SK-N-SH (cell line): ENCODE measurements at regions not wholly inside any gene's neighbourhood (a gene's known extent, or its start where the extent isn't known, plus 50 kb on each side); places are given as distances from the start of the nearest gene placed in this dataset.

ENCODE experiments used
- CTCF ChIA-PET: fragments of 300-600, 350-600 bp; formaldehyde crosslinking; extraction: SDS; loops from one replicate; lab custom pipeline; 2021; lab: Yijun Ruan, JAX
- POLR2A ChIA-PET: fragments of 350-600 bp; sonication (Branson Sonifier 250); formaldehyde crosslinking; extraction: SDS; loops from one replicate; lab custom pipeline; 2020; ENCODE audit warnings: antibody characterized with exemption, inconsistent platforms; lab: Yijun Ruan, JAX
- DNase-seq: peaks from one replicate; pipeline ENCODE4 v3.0.0; 2012
- H2AFZ ChIP-seq: fragments of 200-600 bp; sonication (generic); 2 replicates; pipeline ENCODE4 v1.8.1; 2016; ENCODE audit warnings: antibody characterized with exemption, mild to moderate bottlenecking, low read depth
- H3F3A ChIP-seq: fragments of 200-600 bp; sonication (generic); replicated peaks from 2 replicates; pipeline ENCODE3; 2016; ENCODE audit warnings: antibody characterized with exemption, mild to moderate bottlenecking; ENCODE audit not compliant: insufficient read depth
- H3K27ac ChIP-seq, 2 experiments: fragments of 200-500 bp in 1 of 2; fragments of 200-600 bp in 1 of 2; sonication (Bioruptor generic) in 1 of 2; sonication (generic), shearing (Covaris generic) in 1 of 2; 2 replicates each; pipeline versions ENCODE4 v1.5.1 to v1.6.1; 2014 to 2016; ENCODE audit warnings: low read depth in 2 of 2, inconsistent platforms in 1 of 2, low read length in 1 of 2, mild to moderate bottlenecking in 1 of 2, mixed read lengths in 1 of 2
- H3K27me3 ChIP-seq: fragments of 200-600 bp; sonication (generic), shearing (Covaris generic); 2 replicates; pipeline ENCODE4 v1.6.1; 2016; ENCODE audit warnings: mixed run types; ENCODE audit not compliant: insufficient read depth
- H3K36me3 ChIP-seq, 2 experiments: fragments of 200-500 bp in 1 of 2; fragments of 200-600 bp in 1 of 2; sonication (Bioruptor generic) in 1 of 2; sonication (generic) in 1 of 2; replicated peaks in 1 of 2; 2 replicates each; pipeline versions ENCODE3 to v1.5.1; 2014 to 2016; ENCODE audit warnings: low read length in 1 of 2, mild to moderate bottlenecking in 1 of 2; ENCODE audit not compliant: insufficient read depth in 2 of 2, control insufficient read depth in 1 of 2
- H3K4me1 ChIP-seq, 2 experiments: fragments of 200-500 bp in 1 of 2; fragments of 200-600 bp in 1 of 2; sonication (Bioruptor generic) in 1 of 2; sonication (generic), shearing (Covaris generic) in 1 of 2; 2 replicates each; pipeline versions ENCODE4 v1.5.1 to v1.6.1; 2014 to 2016; ENCODE audit warnings: low read depth in 1 of 2, low read length in 1 of 2, mixed run types in 1 of 2; ENCODE audit not compliant: insufficient read depth in 2 of 2, control insufficient read depth in 1 of 2
- H3K4me2 ChIP-seq: fragments of 200-600 bp; sonication (generic), shearing (Covaris generic); 2 replicates; pipeline ENCODE4 v1.6.1; 2017; ENCODE audit warnings: mixed run types
- H3K4me3 ChIP-seq, 2 experiments: fragments of 200-500 bp in 1 of 2; fragments of 200-600 bp in 1 of 2; sonication (Bioruptor generic) in 1 of 2; sonication (generic), shearing (Covaris generic) in 1 of 2; 2 replicates each; pipeline versions ENCODE4 v1.5.1 to v1.8.1; 2014 to 2016; ENCODE audit warnings: low read depth in 2 of 2, inconsistent platforms in 1 of 2, low read length in 1 of 2, mild to moderate bottlenecking in 1 of 2, mixed read lengths in 1 of 2, moderate library complexity in 1 of 2
- H3K79me2 ChIP-seq: fragments of 200-600 bp; sonication (generic); 2 replicates; pipeline ENCODE4 v1.8.1; 2017; ENCODE audit warnings: mild to moderate bottlenecking; ENCODE audit not compliant: insufficient read depth
- H3K9ac ChIP-seq: fragments of 200-600 bp; sonication (generic); 2 replicates; pipeline ENCODE4 v1.6.1; 2017; ENCODE audit warnings: mixed run types
- H3K9me2 ChIP-seq: fragments of 200-600 bp; sonication (generic); 2 replicates; pipeline ENCODE4 v1.6.1; 2017; ENCODE audit warnings: mixed run types
- H3K9me3 ChIP-seq: fragments of 200-600 bp; sonication (generic); 2 replicates; pipeline ENCODE4 v1.6.1; 2017; ENCODE audit warnings: mixed run types, mild to moderate bottlenecking, moderate library complexity
- H4K20me1 ChIP-seq: fragments of 200-600 bp; sonication (generic); 2 replicates; pipeline ENCODE4 v1.6.1; 2017; ENCODE audit warnings: mild to moderate bottlenecking, mixed run types; ENCODE audit not compliant: insufficient read depth
- CHD2 ChIP-seq: fragments of 150-350 bp; IDR thresholded peaks from 2 replicates; pipeline ENCODE4 v1.6.1; 2018; ENCODE audit warnings: low read length; ENCODE audit not compliant: partially characterized antibody
- ELF1 ChIP-seq: IDR thresholded peaks from 2 replicates; pipeline ENCODE4 v1.4.0; 2012
- EP300 ChIP-seq, 2 experiments: IDR thresholded peaks; 2 replicates each; pipeline versions ENCODE4 v1.4.0 to v1.6.1; 2012; ENCODE audit warnings: borderline replicate concordance in 1 of 2, low read depth in 1 of 2, low read length in 1 of 2
- EZH2phosphoT487 ChIP-seq: fragments of 200-600 bp; sonication (generic); IDR thresholded peaks from 2 replicates; pipeline ENCODE4 v1.6.1; 2017; ENCODE audit warnings: low read depth, mixed run types, mild to moderate bottlenecking, antibody characterized with exemption, moderate library complexity, borderline replicate concordance
- FOSL2 ChIP-seq: IDR thresholded peaks from 2 replicates; pipeline ENCODE4 v1.4.0; 2012; ENCODE audit warnings: low read depth, mild to moderate bottlenecking, moderate library complexity, borderline replicate concordance
- GATA2 ChIP-seq: sonication (generic); formaldehyde crosslinking; IDR thresholded peaks from 2 replicates; pipeline ENCODE4 v1.5.0; 2020; ENCODE audit warnings: mild to moderate bottlenecking, missing genetic modification reagents
- MEF2A ChIP-seq: IDR thresholded peaks from 2 replicates; pipeline ENCODE4 v1.4.0; 2012; ENCODE audit warnings: low read depth, borderline replicate concordance
- NFIC ChIP-seq: IDR thresholded peaks from 2 replicates; pipeline ENCODE4 v1.4.0; 2012; ENCODE audit warnings: borderline replicate concordance
- NRF1 ChIP-seq: IDR thresholded peaks from 2 replicates; pipeline ENCODE4 v1.6.1; 2012; ENCODE audit warnings: low read depth, mild to moderate bottlenecking, low read length
- POLR2AphosphoS5 ChIP-seq: IDR thresholded peaks from 2 replicates; pipeline ENCODE4 v1.6.1; 2012; ENCODE audit warnings: low read depth, low read length
- RAD21 ChIP-seq: IDR thresholded peaks from 2 replicates; pipeline ENCODE4 v1.6.1; 2012; ENCODE audit warnings: mild to moderate bottlenecking, low read length
- RCOR1 ChIP-seq: fragments of 150-350 bp; IDR thresholded peaks from 2 replicates; pipeline ENCODE4 v1.6.1; 2017; ENCODE audit warnings: antibody characterized with exemption, low read length
- SIN3A ChIP-seq: IDR thresholded peaks from 2 replicates; pipeline ENCODE4 v1.6.1; 2012; ENCODE audit warnings: low read depth, mild to moderate bottlenecking, low read length, moderate library complexity, borderline replicate concordance
- TCF12 ChIP-seq: IDR thresholded peaks from 2 replicates; pipeline ENCODE4 v1.4.0; 2012
- YY1 ChIP-seq: IDR thresholded peaks from 2 replicates; pipeline ENCODE4 v1.4.0; 2012; ENCODE audit warnings: low read depth, mild to moderate bottlenecking
- WGBS: methylation state at CpG from one replicate; pipeline ENCODE4 v1.1.6; 2017; ENCODE audit warnings: low lambda C conversion rate; 5-methylcytosine and 5-hydroxymethylcytosine counted together
- TF ChIP-seq, protein P1 (sequence below): fragments of 150-350 bp; IDR thresholded peaks from 2 replicates; pipeline ENCODE4 v1.6.1; 2016; ENCODE audit warnings: mild to moderate bottlenecking, low read depth, low read length
- TF ChIP-seq, protein P2 (sequence below): fragments of 200-600 bp; sonication (generic); IDR thresholded peaks from 2 replicates; pipeline ENCODE4 v1.6.1; 2017; ENCODE audit warnings: antibody characterized with exemption, mild to moderate bottlenecking, moderate library complexity
- TF ChIP-seq, protein P3 (sequence below): IDR thresholded peaks from 2 replicates; pipeline ENCODE4 v1.4.0; 2012; ENCODE audit warnings: low read depth, borderline replicate concordance
- TF ChIP-seq, protein P4 (sequence below): IDR thresholded peaks from 2 replicates; pipeline ENCODE4 v1.4.0; 2012; ENCODE audit warnings: low read depth, borderline replicate concordance
- TF ChIP-seq, protein P5 (sequence below): fragments of 150-350 bp; IDR thresholded peaks from 2 replicates; pipeline ENCODE4 v1.6.1; 2017; ENCODE audit warnings: antibody characterized with exemption, low read length, low read depth, borderline replicate concordance

DNA sequence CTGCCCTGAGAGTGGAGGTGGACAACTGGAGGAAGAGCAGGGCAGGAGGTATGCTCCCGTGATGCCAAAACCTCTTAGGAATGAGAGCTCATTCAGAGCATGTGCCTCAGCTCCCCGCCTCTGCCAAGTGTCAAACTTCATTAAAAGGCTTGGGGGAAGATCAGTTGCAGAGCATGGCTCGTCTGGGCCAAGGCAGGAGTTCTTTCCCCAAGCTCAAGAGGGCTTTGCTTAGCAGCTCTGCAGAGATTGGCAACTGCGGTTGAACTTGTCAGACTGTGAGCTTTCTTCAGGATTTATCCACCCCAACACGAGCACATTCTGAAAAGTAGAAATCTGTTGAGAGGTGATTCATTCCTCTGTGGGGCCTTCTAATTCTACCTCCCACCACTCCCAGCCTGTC lies 248.1 kb downstream of the HS3ST3A1 start (continued):
- TF ChIP-seq, protein P1, sequence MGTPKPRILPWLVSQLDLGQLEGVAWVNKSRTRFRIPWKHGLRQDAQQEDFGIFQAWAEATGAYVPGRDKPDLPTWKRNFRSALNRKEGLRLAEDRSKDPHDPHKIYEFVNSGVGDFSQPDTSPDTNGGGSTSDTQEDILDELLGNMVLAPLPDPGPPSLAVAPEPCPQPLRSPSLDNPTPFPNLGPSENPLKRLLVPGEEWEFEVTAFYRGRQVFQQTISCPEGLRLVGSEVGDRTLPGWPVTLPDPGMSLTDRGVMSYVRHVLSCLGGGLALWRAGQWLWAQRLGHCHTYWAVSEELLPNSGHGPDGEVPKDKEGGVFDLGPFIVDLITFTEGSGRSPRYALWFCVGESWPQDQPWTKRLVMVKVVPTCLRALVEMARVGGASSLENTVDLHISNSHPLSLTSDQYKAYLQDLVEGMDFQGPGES: no peak
- TF ChIP-seq FOSL2 (peak; percentile 78), SIN3A (peak; percentile 92; the same call in 1 of the 2 replicates), RAD21 (peak; percentile 37), GATA2 (no peak), ELF1 (0 out of 2 replicates have a peak, but pooled peaks have one; percentile 53), NFIC (peak; percentile 99)
- TF ChIP-seq, protein P2, sequence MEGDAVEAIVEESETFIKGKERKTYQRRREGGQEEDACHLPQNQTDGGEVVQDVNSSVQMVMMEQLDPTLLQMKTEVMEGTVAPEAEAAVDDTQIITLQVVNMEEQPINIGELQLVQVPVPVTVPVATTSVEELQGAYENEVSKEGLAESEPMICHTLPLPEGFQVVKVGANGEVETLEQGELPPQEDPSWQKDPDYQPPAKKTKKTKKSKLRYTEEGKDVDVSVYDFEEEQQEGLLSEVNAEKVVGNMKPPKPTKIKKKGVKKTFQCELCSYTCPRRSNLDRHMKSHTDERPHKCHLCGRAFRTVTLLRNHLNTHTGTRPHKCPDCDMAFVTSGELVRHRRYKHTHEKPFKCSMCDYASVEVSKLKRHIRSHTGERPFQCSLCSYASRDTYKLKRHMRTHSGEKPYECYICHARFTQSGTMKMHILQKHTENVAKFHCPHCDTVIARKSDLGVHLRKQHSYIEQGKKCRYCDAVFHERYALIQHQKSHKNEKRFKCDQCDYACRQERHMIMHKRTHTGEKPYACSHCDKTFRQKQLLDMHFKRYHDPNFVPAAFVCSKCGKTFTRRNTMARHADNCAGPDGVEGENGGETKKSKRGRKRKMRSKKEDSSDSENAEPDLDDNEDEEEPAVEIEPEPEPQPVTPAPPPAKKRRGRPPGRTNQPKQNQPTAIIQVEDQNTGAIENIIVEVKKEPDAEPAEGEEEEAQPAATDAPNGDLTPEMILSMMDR: no peak

DNA sequence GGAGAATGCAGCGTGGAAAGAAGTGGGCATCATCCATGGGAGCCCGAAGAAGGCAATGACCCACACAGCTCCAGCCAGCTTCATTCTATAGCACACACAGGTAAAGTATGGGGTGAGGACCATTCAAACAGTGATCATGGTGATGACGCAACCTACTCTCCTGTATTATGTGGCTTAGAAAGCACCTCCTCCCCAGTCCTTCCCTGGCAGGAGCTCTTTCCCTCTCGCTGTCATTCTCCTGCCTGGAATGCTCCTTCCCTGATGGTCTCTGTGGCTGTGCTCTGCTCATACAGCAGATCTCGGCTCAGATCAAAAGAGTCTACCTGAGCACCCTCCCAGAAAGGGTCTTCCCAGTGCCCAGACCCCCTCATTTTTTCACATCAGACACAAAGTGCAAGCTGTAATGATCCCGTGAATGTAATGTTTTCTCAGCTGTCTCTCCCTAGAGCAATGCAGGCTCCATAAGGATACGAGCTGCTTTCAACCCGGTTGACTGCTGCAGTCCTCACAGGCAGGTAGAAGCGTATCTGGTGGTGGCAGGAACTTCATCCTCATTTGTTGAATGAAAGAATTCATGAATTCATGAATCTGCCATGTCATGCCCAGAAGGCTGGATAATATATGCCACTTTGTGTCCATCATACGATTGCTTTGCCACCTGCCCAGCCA lies 248.8 kb downstream of the HS3ST3A1 start:
- no peaks in the 10 kb centered on the region for H3K79me2 ChIP-seq
- H3K9me3 ChIP-seq: no peaks in the 10 kb centered on the region
- no peaks in the 10 kb centered on the region for H3K9me2 ChIP-seq
- H3K27ac ChIP-seq: peak overlapping the region; percentile 12 to 80; a peak in 2 of 4 replicates
- H2AFZ ChIP-seq: no peak overlapping the region
- peaks cover 31 to 34% of the 10 kb centered on the region in 2 experiments for H3K4me1 ChIP-seq
- peaks cover 59% of the 10 kb centered on the region for H3F3A ChIP-seq
- no peak for TF ChIP-seq RCOR1
- TF ChIP-seq, protein P3, sequence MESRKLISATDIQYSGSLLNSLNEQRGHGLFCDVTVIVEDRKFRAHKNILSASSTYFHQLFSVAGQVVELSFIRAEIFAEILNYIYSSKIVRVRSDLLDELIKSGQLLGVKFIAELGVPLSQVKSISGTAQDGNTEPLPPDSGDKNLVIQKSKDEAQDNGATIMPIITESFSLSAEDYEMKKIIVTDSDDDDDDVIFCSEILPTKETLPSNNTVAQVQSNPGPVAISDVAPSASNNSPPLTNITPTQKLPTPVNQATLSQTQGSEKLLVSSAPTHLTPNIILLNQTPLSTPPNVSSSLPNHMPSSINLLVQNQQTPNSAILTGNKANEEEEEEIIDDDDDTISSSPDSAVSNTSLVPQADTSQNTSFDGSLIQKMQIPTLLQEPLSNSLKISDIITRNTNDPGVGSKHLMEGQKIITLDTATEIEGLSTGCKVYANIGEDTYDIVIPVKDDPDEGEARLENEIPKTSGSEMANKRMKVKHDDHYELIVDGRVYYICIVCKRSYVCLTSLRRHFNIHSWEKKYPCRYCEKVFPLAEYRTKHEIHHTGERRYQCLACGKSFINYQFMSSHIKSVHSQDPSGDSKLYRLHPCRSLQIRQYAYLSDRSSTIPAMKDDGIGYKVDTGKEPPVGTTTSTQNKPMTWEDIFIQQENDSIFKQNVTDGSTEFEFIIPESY: no peak
- no peak for TF ChIP-seq EP300 (IDR thresholded peaks at IDR 0.05; ENCODE audit: borderline replicate concordance in 1 of 2, low read depth in 1 of 2, low read length in 1 of 2)
- no peak for TF ChIP-seq GATA2
- TF ChIP-seq FOSL2: no peak
- TF ChIP-seq EZH2phosphoT487: no peak
- no peak for TF ChIP-seq SIN3A
- TF ChIP-seq MEF2A: no peak
- no peak for TF ChIP-seq CHD2
- no peak for TF ChIP-seq POLR2AphosphoS5
- TF ChIP-seq, protein P4, sequence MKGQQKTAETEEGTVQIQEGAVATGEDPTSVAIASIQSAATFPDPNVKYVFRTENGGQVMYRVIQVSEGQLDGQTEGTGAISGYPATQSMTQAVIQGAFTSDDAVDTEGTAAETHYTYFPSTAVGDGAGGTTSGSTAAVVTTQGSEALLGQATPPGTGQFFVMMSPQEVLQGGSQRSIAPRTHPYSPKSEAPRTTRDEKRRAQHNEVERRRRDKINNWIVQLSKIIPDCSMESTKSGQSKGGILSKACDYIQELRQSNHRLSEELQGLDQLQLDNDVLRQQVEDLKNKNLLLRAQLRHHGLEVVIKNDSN: no peak
- no peak for TF ChIP-seq TCF12
- no peak for TF ChIP-seq NFIC
- no peak for TF ChIP-seq NRF1
- TF ChIP-seq, protein P5, sequence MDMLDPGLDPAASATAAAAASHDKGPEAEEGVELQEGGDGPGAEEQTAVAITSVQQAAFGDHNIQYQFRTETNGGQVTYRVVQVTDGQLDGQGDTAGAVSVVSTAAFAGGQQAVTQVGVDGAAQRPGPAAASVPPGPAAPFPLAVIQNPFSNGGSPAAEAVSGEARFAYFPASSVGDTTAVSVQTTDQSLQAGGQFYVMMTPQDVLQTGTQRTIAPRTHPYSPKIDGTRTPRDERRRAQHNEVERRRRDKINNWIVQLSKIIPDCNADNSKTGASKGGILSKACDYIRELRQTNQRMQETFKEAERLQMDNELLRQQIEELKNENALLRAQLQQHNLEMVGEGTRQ: no peak
- no peak for TF ChIP-seq YY1
- TF ChIP-seq, all 33 proteins: peak for 0
- Histone ChIP-seq H3K4me3 (no peak overlapping the region), H4K20me1 (no peaks in the 10 kb centered on the region), H3K9ac (no peak overlapping the region), H3K36me3 (no peaks in the 10 kb centered on the region), H3K27me3 (no peaks in the 10 kb centered on the region), H3K4me2 (peak overlapping the region; percentile 59; the same call in 1 of the 2 replicates)
- CTCF ChIA-PET: interaction anchor here (1.0 to 2.0 kb wide), 5 partner anchors 10 to 243 kb away, joined by 3 to 7 read pairs (median 4); no protein-coding TSS in a partner anchor
- 64% methylated on average over 10 of the region's 10 CpGs for whole genome bisulfite sequencing
- POLR2A ChIA-PET: interaction anchor here (1.0 kb wide), 1 partner anchor 76 kb away, joined by 3 read pairs; no protein-coding TSS in a partner anchor
- no peak for DNase-seq
